Stimulated activated effector memory CD8-positive, alpha-beta T cell treated with anti-CD3 and anti-CD28 coated beads, Interleukin-12 subunit alpha, Interleukin-12 subunit beta, amount 100 ng/mL, for 72 hours (primary cell): ENCODE measurements at regions not wholly inside any gene's neighbourhood (a gene's known extent, or its start where the extent isn't known, plus 50 kb on each side); places are given as distances from the start of the nearest gene placed in this dataset.

ENCODE experiments used
- ATAC-seq: fragments of 150-1000 bp; cut with Tn5 transposase; 2 replicates; pipeline ENCODE4 v1.10.0; 2021
- DNase-seq, 2 donors: peaks; one replicate each; pipeline ENCODE4 v3.0.0; 2021 to 2022; ENCODE audit warnings: low spot score in 2 of 2
- H3K27ac Mint-ChIP-seq: one replicate; pipeline ENCODE4 v1.8.0; 2022; ENCODE audit warnings: mild to moderate bottlenecking, mixed read lengths
- H3K36me3 Mint-ChIP-seq: one replicate; pipeline ENCODE4 v1.8.0; 2022; ENCODE audit warnings: mild to moderate bottlenecking, mixed read lengths
- H3K4me1 Mint-ChIP-seq: one replicate; pipeline ENCODE4 v1.8.0; 2022; ENCODE audit warnings: mixed read lengths
- H3K4me3 Mint-ChIP-seq: one replicate; pipeline ENCODE4 v1.8.0; 2022; ENCODE audit warnings: mild to moderate bottlenecking, mixed read lengths
- H3K9me3 Mint-ChIP-seq: one replicate; pipeline ENCODE4 v1.8.0; 2022; ENCODE audit warnings: mixed read lengths

GRCh38 chr16:35405526-35405925, 1946.1 kb downstream of the TP53TG3F start:
- no peak overlapping the region for H3K4me3 Mint-ChIP-seq
- H3K9me3 Mint-ChIP-seq: peaks cover 9% of the 10 kb centered on the region
- no peaks in the 10 kb centered on the region for H3K36me3 Mint-ChIP-seq
- no peak overlapping the region for H3K27ac Mint-ChIP-seq
- no peak for DNase-seq
- no peak for ATAC-seq
- H3K4me1 Mint-ChIP-seq: no peaks in the 10 kb centered on the region

- Mint-ChIP-seq H3K4me3 (no peak overlapping the region), H3K4me1 (no peaks in the 10 kb centered on the region), H3K36me3 (no peaks in the 10 kb centered on the region), H3K9me3 (peaks cover 9% of the 10 kb centered on the region), H3K27ac (no peak overlapping the region)
- no peak for ATAC-seq
- no peak for DNase-seq
Measured at GRCh38 chr16:35409503-35409902, 1950.1 kb downstream of the TP53TG3F start.

GRCh38 chr16:35410438-35410837, 1951.0 kb downstream of the TP53TG3F start:
- no peak for DNase-seq
- peaks cover 14% of the 10 kb centered on the region for H3K9me3 Mint-ChIP-seq
- H3K4me3 Mint-ChIP-seq: no peak overlapping the region
- no peaks in the 10 kb centered on the region for H3K4me1 Mint-ChIP-seq
- no peaks in the 10 kb centered on the region for H3K36me3 Mint-ChIP-seq
- ATAC-seq: no peak
- H3K27ac Mint-ChIP-seq: no peak overlapping the region

GRCh38 chr16:35411156-35411555, 1951.7 kb downstream of the TP53TG3F start:
- ATAC-seq: no peak
- peaks cover 13% of the 10 kb centered on the region for H3K9me3 Mint-ChIP-seq
- no peak for DNase-seq
- H3K4me3 Mint-ChIP-seq: no peak overlapping the region
- no peak overlapping the region for H3K27ac Mint-ChIP-seq
- H3K36me3 Mint-ChIP-seq: no peaks in the 10 kb centered on the region
- H3K4me1 Mint-ChIP-seq: no peaks in the 10 kb centered on the region

- H3K4me3 Mint-ChIP-seq: no peak overlapping the region
- no peaks in the 10 kb centered on the region for H3K36me3 Mint-ChIP-seq
- no peak overlapping the region for H3K27ac Mint-ChIP-seq
- no peaks in the 10 kb centered on the region for H3K4me1 Mint-ChIP-seq
- ATAC-seq (no peak), DNase-seq (no peak)
- peaks cover 14% of the 10 kb centered on the region for H3K9me3 Mint-ChIP-seq
Measured at GRCh38 chr16:35414139-35414538, 1954.7 kb downstream of the TP53TG3F start.

GRCh38 chr16:35414563-35414962, 1955.2 kb downstream of the TP53TG3F start:
- DNase-seq: no peak
- Mint-ChIP-seq H3K27ac (no peak overlapping the region), H3K36me3 (no peaks in the 10 kb centered on the region), H3K4me3 (no peak overlapping the region), H3K9me3 (peaks cover 16% of the 10 kb centered on the region), H3K4me1 (no peaks in the 10 kb centered on the region)
- no peak for ATAC-seq

GRCh38 chr16:35425270-35425669, 1965.9 kb downstream of the TP53TG3F start:
- H3K9me3 Mint-ChIP-seq: peaks cover 20% of the 10 kb centered on the region
- ATAC-seq: no peak
- H3K27ac Mint-ChIP-seq: no peak overlapping the region
- H3K36me3 Mint-ChIP-seq: no peaks in the 10 kb centered on the region
- H3K4me1 Mint-ChIP-seq: no peaks in the 10 kb centered on the region
- no peak overlapping the region for H3K4me3 Mint-ChIP-seq
- no peak for DNase-seq

- ATAC-seq (no peak), DNase-seq (no peak)
- no peaks in the 10 kb centered on the region for H3K36me3 Mint-ChIP-seq
- H3K4me3 Mint-ChIP-seq: no peak overlapping the region
- H3K9me3 Mint-ChIP-seq: peaks cover 10% of the 10 kb centered on the region
- no peak overlapping the region for H3K27ac Mint-ChIP-seq
- no peaks in the 10 kb centered on the region for H3K4me1 Mint-ChIP-seq
Measured at GRCh38 chr16:35431829-35432663, 1972.6 kb downstream of the TP53TG3F start.

GRCh38 chr16:35440875-35441274, 1981.5 kb downstream of the TP53TG3F start:
- no peak overlapping the region for H3K4me3 Mint-ChIP-seq
- no peak for ATAC-seq
- no peaks in the 10 kb centered on the region for H3K36me3 Mint-ChIP-seq
- DNase-seq: no peak
- no peaks in the 10 kb centered on the region for H3K4me1 Mint-ChIP-seq
- no peak overlapping the region for H3K27ac Mint-ChIP-seq
- H3K9me3 Mint-ChIP-seq: peaks cover 12% of the 10 kb centered on the region

GRCh38 chr16:35447010-35447558, 1987.7 kb downstream of the TP53TG3F start:
- H3K9me3 Mint-ChIP-seq: peaks cover 26% of the 10 kb centered on the region
- no peak overlapping the region for H3K27ac Mint-ChIP-seq
- DNase-seq (no peak), ATAC-seq (no peak)
- H3K36me3 Mint-ChIP-seq: no peaks in the 10 kb centered on the region
- no peaks in the 10 kb centered on the region for H3K4me1 Mint-ChIP-seq
- H3K4me3 Mint-ChIP-seq: no peak overlapping the region

GRCh38 chr16:35449663-35450062, 1990.3 kb downstream of the TP53TG3F start:
- DNase-seq: no peak
- Mint-ChIP-seq H3K9me3 (peaks cover 23% of the 10 kb centered on the region), H3K36me3 (no peaks in the 10 kb centered on the region), H3K4me1 (no peaks in the 10 kb centered on the region), H3K4me3 (no peak overlapping the region), H3K27ac (no peak overlapping the region)
- no peak for ATAC-seq

- Mint-ChIP-seq H3K36me3 (no peaks in the 10 kb centered on the region), H3K4me1 (no peaks in the 10 kb centered on the region), H3K27ac (no peak overlapping the region), H3K9me3 (peaks cover 26% of the 10 kb centered on the region), H3K4me3 (no peak overlapping the region)
- ATAC-seq (no peak), DNase-seq (no peak)
Measured at GRCh38 chr16:35450648-35451047, 1991.2 kb downstream of the TP53TG3F start.

- H3K4me1 Mint-ChIP-seq: no peaks in the 10 kb centered on the region
- no peak for ATAC-seq
- no peak overlapping the region for H3K4me3 Mint-ChIP-seq
- no peaks in the 10 kb centered on the region for H3K36me3 Mint-ChIP-seq
- H3K9me3 Mint-ChIP-seq: peaks cover 25% of the 10 kb centered on the region
- no peak for DNase-seq
- no peak overlapping the region for H3K27ac Mint-ChIP-seq
Measured at GRCh38 chr16:35452471-35452870, 1993.1 kb downstream of the TP53TG3F start.

GRCh38 chr16:35463358-35463757, 2003.9 kb downstream of the TP53TG3F start:
- H3K36me3 Mint-ChIP-seq: no peaks in the 10 kb centered on the region
- peaks cover 24% of the 10 kb centered on the region for H3K9me3 Mint-ChIP-seq
- no peaks in the 10 kb centered on the region for H3K4me1 Mint-ChIP-seq

GRCh38 chr16:35480361-35480760, 2020.9 kb downstream of the TP53TG3F start:
- DNase-seq (no peak), ATAC-seq (no peak)
- H3K27ac Mint-ChIP-seq: no peak overlapping the region
- no peak overlapping the region for H3K4me3 Mint-ChIP-seq
- H3K4me1 Mint-ChIP-seq: no peaks in the 10 kb centered on the region
- H3K36me3 Mint-ChIP-seq: no peaks in the 10 kb centered on the region
- peaks cover 21% of the 10 kb centered on the region for H3K9me3 Mint-ChIP-seq

More at GRCh38 chr16:35463358-35463757, 2003.9 kb downstream of the TP53TG3F start:
- Mint-ChIP-seq H3K4me3 (no peak overlapping the region), H3K27ac (no peak overlapping the region)
- ATAC-seq: no peak
- DNase-seq: no peak

GRCh38 chr16:35480988-35481387, 2021.6 kb downstream of the TP53TG3F start:
- DNase-seq (no peak), ATAC-seq (no peak)
- Mint-ChIP-seq H3K4me3 (no peak overlapping the region), H3K36me3 (no peaks in the 10 kb centered on the region), H3K9me3 (peaks cover 21% of the 10 kb centered on the region), H3K27ac (no peak overlapping the region), H3K4me1 (no peaks in the 10 kb centered on the region)
